ENCODE measurements at regions not wholly inside any gene's neighbourhood (a gene's known extent, or its start where the extent isn't known, plus 50 kb on each side); places are given as distances from the start of the nearest gene placed in this dataset.

DNA sequence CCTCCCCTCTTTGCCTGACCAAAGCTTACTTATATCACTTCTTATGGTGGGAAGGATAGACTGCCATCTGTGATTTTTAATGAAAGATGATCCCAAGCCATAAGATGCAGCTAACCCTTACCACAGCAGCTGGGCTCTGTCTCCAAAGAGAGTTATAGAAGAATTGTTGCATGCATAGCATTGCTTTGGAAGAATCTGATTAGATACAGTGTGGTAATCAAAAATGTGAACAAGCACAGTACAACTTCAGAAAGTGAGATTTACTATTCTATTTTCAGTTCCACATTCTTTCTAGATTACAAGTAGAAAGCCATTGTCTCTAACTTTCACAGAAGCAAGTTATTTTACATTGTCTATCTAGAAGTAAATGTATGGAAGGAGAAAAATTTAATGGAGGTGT, 129.0 kb upstream of the ACVR2A start:
- TF ChIP-seq, protein P1, sequence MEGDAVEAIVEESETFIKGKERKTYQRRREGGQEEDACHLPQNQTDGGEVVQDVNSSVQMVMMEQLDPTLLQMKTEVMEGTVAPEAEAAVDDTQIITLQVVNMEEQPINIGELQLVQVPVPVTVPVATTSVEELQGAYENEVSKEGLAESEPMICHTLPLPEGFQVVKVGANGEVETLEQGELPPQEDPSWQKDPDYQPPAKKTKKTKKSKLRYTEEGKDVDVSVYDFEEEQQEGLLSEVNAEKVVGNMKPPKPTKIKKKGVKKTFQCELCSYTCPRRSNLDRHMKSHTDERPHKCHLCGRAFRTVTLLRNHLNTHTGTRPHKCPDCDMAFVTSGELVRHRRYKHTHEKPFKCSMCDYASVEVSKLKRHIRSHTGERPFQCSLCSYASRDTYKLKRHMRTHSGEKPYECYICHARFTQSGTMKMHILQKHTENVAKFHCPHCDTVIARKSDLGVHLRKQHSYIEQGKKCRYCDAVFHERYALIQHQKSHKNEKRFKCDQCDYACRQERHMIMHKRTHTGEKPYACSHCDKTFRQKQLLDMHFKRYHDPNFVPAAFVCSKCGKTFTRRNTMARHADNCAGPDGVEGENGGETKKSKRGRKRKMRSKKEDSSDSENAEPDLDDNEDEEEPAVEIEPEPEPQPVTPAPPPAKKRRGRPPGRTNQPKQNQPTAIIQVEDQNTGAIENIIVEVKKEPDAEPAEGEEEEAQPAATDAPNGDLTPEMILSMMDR (conservative IDR thresholded peaks at IDR 0.05 in 1 of 2, IDR thresholded peaks at IDR 0.05 in 1 of 2; ENCODE audit: low read depth in 1 of 2, low read length in 2 of 2): no peak
- no peak for TF ChIP-seq EZH2 (IDR thresholded peaks at IDR 0.05; ENCODE audit: low read length, missing control alignments)

Data from fibroblast of lung (primary cell).